AG04449 (cell line): ENCODE measurements at regions not wholly inside any gene's neighbourhood (a gene's known extent, or its start where the extent isn't known, plus 50 kb on each side); places are given as distances from the start of the nearest gene placed in this dataset.

ENCODE experiments used
- CTCF ChIA-PET: fragments of 350-600 bp; formaldehyde crosslinking; extraction: SDS; loops from one replicate; lab custom pipeline; 2021; ENCODE audit warnings: antibody characterized with exemption; lab: Yijun Ruan, JAX
- POLR2A ChIA-PET: fragments of 400-600, 350-600 bp; formaldehyde crosslinking; extraction: SDS; loops from one replicate; lab custom pipeline; 2020; ENCODE audit warnings: antibody characterized with exemption, inconsistent platforms; lab: Yijun Ruan, JAX
- DNase-seq: peaks from one replicate; pipeline ENCODE4 v3.0.0-alpha.2; 2010; ENCODE audit warnings: low read depth, low spot score
- H3K4me3 ChIP-seq: 2 replicates; pipeline ENCODE4 v1.5.1; 2011; ENCODE audit warnings: low read depth, mild to moderate bottlenecking, control low read depth, low read length
- TF ChIP-seq, protein P1 (sequence below): IDR thresholded peaks from one replicate; pipeline ENCODE4 v1.5.1; 2011; ENCODE audit warnings: mild to moderate bottlenecking, moderate library complexity, low read length, control low read depth, inconsistent platforms; ENCODE audit not compliant: insufficient read depth; ENCODE audit errors: missing control alignments

DNA sequence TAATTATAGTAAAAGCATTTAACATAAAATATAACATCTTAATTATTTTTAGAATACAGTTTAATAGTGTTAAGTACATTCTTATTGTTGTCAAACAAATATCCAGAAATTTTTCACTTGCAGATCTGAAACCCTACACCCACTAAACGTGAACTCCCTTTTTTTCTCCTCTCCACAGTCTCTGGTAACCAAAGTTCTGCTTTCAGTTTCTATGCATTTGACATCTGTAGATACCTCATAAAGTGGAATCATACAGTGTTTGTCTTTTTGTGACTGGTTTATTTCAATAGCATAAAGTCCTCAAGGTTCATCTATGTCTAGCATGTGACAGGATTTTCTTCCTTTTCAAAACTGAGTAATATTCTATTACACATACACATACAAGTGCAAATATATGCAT is 286.3 kb downstream of the BTBD3 start:
- ChIA-PET POLR2A (no interaction called here), CTCF (no interaction called here)
- no peak for DNase-seq
- TF ChIP-seq, protein P1, sequence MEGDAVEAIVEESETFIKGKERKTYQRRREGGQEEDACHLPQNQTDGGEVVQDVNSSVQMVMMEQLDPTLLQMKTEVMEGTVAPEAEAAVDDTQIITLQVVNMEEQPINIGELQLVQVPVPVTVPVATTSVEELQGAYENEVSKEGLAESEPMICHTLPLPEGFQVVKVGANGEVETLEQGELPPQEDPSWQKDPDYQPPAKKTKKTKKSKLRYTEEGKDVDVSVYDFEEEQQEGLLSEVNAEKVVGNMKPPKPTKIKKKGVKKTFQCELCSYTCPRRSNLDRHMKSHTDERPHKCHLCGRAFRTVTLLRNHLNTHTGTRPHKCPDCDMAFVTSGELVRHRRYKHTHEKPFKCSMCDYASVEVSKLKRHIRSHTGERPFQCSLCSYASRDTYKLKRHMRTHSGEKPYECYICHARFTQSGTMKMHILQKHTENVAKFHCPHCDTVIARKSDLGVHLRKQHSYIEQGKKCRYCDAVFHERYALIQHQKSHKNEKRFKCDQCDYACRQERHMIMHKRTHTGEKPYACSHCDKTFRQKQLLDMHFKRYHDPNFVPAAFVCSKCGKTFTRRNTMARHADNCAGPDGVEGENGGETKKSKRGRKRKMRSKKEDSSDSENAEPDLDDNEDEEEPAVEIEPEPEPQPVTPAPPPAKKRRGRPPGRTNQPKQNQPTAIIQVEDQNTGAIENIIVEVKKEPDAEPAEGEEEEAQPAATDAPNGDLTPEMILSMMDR = no peak
- H3K4me3 ChIP-seq = no peak overlapping the region

GRCh38 chr20:12207875-12208274 is 290.2 kb downstream of the BTBD3 start:
- no peak for DNase-seq
- no peak overlapping the region for H3K4me3 ChIP-seq
- TF ChIP-seq, protein P1 = peak; percentile 72
- ChIA-PET POLR2A (no interaction called here), CTCF (interaction anchor here (1.1 to 2.0 kb wide), 3 partner anchors 9 to 195 kb away, joined by 5 to 11 read pairs (median 8); no protein-coding TSS in a partner anchor)

- no peak overlapping the region for H3K4me3 ChIP-seq
- DNase-seq = no peak
- ChIA-PET POLR2A (no interaction called here), CTCF (interaction anchor here (1.2 kb wide), 1 partner anchor 199 kb away, joined by 5 read pairs; no protein-coding TSS in a partner anchor)
- TF ChIP-seq, protein P1 = no peak
Measured at GRCh38 chr20:12210591-12210990, 292.9 kb downstream of the BTBD3 start.

DNA sequence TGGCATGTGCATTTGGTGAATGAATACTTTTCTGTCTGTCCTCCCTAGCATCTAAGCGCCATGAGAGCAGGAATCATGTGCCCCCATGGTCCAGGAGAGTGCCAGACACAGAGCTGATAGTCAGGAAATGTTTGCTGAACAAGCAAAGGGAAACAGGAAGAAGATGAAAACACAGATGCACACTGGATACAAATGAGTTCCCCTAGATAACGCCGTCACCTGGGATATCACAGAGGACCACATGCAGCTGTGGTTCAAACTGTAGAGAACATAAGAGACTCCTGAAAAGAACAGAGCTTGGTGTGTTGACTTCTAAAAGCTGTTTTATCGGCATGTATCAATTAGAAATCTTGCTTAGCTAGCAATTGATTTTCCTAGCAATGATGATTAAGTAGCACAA is 293.7 kb downstream of the BTBD3 start:
- ChIA-PET CTCF (interaction anchor here (1.2 to 1.3 kb wide), 2 partner anchors 199 to 299 kb away, joined by 3 to 5 read pairs; no protein-coding TSS in a partner anchor), POLR2A (no interaction called here)
- DNase-seq = no peak
- H3K4me3 ChIP-seq = no peak overlapping the region
- TF ChIP-seq, protein P1 = no peak

GRCh38 chr20:12217382-12217781 is 299.7 kb downstream of the BTBD3 start:
- DNase-seq = no peak
- no peak overlapping the region for H3K4me3 ChIP-seq
- CTCF ChIA-PET = interaction anchor here (1.6 to 1.9 kb wide), 2 partner anchors 10 kb away, joined by 5 to 8 read pairs; no protein-coding TSS in a partner anchor
- POLR2A ChIA-PET = no interaction called here
- TF ChIP-seq, protein P1 = no peak

GRCh38 chr20:12219798-12220197 is 302.1 kb downstream of the BTBD3 start:
- POLR2A ChIA-PET = no interaction called here
- TF ChIP-seq, protein P1 = no peak
- no peak for DNase-seq
- no peak overlapping the region for H3K4me3 ChIP-seq
- CTCF ChIA-PET = no interaction called here
